Mesenteric fat pad (tissue), 1 donor: ENCODE measurements at regions not wholly inside any gene's neighbourhood (a gene's known extent, or its start where the extent isn't known, plus 50 kb on each side); places are given as distances from the start of the nearest gene placed in this dataset.
"Not testable (repeated sequence)": the region's sequence is repeated elsewhere in the genome, so short reads cannot be mapped to it uniquely, and the experiment has no call there.

Experiments used
- DNase-seq: peaks from one replicate; pipeline ENCODE4 v3.0.0-alpha.2; 2020; ENCODE audit warnings: low spot score
- donor health status: DM: yes; HTN: yes; CAD: no.

DNA sequence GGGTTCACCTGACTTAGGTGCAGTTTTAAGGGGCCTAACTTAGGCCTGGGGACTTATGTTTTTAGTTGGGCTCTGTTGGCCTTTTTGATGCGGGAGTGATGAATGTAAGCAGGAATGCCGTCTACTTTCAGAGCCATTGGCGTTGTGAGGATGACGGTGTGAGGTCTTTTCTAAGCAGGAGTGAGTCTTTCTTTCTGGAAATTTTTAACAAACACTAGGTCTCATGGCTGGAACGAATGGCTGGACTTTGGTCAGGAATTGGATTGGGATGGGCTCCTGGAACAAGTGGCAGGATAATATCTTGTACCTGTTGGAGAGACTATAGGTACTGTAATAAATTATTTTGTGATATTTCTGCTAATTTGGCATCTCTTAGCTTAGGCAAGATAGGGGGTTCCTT is 163.9 kb upstream of the CCZ1B start:
- DNase-seq: not testable (repeated sequence)

DNA sequence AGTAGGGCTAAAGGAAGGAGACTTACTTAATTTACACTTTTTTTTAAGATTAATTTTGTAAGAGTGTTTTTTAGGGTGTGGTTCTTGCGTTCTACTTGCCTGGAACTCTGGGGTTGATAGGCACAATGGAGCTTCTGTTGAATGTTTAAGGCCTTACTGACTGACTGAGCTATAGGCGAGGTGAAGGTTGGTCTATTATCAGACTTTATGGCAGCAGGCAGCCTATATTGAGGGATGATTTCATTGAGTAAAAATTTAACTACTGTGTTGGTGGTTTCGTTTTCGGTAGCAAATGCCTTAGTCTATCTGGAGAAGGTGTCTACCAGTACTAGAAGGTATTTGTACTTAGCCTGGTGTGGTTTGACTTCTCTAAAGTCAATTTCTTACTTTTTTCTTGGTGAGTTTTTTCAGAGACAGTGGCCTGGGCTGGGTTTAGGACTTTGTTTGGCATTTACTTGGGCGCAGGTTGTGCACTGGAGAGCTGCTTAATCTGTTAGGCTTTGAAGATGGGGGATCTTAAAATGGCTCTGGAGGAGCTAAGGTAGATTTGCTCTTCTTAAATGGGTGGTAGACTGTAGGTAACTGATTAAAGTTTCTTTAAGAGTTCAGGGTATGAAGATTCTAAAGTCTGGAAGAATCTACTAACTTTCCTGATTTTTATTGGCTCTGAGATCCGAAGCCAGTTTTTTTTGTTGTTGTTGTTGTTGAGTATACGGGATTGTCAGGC is 164.5 kb upstream of the CCZ1B start:
- DNase-seq: not testable (repeated sequence)

DNA sequence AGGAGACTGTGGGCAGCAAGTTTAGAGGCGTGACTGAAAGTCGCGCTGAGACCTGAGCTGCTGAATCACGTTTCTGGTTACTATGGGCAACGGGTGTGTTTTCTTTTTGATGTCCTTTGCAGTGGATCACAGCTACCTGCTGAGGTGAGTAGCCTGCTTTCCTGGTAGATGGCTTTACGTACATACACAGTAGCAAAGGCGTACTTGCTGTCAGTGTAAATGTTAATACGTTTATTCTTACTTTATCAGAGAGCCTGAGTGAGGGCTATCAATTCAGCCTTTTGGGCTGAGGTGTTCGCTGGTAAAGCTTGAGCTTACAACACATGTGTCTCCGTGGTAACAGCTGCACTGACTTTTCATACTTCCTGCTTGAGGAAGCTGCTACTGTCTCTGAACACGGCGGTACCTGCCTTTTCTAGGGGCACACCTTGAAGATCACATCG is 165.1 kb upstream of the CCZ1B start:
- DNase-seq: not testable (repeated sequence)

DNA sequence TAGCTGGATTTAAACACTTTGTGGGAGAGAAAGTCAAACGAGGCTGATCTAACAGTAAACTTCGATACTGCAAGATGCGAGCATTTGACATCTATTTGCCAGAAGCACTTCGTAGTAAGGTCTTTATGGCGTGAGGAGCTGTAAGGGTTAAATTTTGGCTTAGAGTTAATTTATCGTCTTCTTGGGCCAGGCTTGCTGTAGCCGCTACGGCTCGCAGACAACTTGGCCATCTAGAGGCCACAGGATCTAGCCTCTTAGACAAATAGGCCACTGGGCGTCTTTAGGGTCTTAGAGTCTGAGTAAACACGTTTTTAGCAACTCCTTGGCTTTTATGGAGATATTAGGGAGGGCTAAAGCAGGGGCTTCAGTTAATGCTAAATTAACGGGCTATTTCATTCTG is 165.6 kb upstream of the CCZ1B start:
- DNase-seq: not testable (repeated sequence)

DNA sequence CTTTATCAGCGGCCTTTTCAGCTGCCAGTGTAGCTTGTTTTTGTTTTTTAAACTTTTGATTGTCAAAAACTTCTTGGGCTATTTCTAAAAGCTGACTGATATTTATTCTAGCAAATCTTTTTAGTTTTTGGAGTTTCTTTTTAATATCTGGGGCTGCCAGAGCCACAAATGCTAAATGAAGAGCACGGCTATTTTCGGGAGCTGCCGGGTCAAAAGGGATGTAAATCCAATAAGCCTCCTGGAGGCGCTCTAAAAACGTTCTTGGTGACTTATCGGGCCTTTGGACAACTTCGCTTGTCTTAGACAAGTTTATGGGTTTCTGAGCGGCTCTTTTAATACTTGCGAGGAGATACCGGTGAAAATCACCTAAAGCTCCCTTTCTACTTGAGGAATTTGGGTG is 166.1 kb upstream of the CCZ1B start:
- not testable (repeated sequence) for DNase-seq

DNA sequence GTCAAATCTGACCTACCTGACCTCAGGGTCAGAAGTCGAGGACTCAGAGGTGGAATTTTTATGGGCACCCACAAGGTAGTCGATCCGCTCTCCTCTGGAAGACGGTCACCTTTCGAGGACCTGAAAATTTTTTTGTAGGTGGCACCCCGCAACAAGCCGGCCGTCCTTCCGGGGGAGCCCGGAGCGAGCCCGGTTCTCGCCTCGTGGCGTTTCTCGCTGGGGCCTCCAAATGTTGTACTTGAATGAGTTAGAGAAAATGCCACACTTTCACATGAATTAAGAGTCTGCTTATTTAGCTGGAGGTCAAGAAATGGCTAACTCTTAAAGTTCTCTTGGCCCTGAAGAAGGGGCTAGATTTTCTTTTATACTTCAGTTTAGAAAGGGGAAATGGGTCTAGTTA is 169.0 kb upstream of the CCZ1B start:
- DNase-seq: not testable (repeated sequence)

DNA sequence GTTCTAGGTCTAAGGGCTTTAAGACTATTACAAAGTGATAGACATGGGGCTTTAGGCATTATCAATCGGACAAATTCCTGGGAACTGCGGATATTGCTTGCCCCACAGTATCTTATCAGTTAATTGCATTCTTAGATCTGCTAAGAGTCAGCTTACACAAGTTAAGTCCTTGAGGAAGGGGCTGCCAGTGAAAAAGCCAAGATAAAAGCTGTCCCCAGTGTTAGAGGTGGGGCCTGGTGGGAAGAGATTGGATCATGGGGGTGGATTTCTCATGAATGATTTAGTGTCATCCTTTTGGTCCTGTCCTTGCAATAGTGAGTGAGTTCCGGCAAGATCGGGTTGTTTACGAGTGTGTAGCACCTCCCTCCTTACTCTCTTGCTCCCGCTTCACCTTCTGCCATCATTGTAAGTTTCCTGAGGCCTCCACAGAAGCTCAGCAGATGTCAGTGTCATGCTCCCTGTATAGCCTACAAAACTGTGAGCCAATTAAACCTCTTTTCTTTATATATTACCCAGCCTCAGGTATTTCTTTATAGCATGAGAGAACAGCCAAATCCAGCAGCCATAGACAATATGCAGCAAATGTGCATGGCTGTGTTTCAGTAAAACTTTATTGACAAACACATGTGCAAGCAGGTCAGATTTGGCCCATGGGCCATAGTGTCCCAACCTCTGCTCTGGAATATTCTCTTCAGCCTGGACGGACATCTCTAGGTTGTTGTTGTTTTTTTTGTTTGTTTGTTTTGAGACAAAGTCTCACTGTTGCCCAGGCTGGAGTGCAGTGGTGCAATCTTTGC is 169.6 kb upstream of the CCZ1B start:
- DNase-seq: not testable (repeated sequence)

DNA sequence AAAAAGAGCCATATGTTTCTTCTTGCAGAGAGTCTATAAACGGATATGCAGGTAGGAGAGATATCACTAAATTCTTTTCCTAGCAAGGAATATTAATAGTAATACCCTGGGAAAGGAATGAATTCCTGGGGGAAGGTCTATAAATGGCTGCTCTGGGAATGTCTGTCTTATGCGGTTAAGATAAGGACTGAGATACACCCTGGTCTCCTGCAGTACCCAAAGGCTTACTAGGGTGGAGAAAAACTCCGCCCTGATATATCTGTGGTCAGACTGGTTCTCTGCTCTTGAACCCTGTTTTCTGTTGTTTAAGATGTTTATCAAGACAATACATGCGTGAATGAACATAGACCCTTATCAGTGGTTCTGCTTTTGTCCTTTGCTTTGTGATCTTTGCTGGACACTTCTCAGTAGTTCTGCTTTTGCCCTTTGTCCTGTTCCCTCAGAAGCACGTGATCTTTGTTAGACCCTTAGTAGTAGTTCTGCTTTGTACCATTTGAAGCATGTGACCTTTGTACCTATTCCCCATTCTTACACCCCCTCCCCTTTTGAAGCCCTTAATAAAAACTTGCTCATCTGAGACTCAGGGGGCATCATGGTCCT is 173.1 kb upstream of the CCZ1B start:
- not testable (repeated sequence) for DNase-seq

DNA sequence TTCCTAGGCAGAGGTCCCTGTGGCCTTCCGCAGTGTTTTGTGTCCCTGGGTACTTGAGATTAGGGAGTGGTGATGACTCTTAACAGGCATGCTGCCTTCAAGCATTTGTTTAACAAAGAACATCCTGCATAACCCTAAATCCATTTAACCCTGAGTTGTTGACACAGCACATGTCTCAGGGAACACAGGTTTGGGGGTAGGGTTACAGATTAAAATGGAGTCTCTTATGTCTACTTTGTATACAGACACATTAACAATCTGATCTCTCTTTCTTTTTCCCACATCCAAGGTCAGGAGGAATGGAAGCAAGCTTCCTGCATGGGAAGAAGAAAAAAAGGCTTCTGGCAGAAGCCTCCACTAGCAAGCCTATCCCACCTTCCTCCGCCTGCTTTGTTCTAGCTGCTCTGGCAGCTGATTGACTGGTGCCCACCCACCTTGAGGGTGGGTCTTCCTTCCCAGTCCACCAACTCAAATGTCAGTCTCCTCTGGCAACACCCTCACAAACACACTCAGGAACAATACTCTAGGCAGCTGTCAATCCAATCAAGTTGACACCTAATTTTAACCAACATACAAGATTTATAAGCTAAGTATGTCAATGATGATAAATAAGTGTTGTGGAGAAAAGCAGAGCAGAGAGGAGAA is 176.5 kb upstream of the CCZ1B start:
- no peak for DNase-seq

DNA sequence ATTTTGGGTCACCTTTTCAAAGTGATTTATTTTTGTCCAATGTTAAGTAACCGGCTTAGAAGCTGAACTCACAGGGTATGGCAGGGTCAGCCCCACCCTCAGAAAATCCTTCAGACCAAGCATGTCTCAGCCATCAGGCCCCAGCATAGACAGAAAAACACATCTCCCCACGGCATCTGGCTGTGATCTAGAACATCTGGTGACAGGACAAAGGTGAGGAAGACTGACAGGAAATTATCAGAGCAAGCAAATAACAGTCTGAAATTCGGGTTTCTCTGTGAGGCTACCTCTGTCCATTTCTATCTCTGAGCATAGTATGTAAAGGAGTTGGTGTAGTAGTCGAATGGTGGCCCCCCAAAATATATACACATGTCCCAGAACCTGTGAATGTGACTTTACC is 177.0 kb upstream of the C1GALT1 start:
- no peak for DNase-seq

DNA sequence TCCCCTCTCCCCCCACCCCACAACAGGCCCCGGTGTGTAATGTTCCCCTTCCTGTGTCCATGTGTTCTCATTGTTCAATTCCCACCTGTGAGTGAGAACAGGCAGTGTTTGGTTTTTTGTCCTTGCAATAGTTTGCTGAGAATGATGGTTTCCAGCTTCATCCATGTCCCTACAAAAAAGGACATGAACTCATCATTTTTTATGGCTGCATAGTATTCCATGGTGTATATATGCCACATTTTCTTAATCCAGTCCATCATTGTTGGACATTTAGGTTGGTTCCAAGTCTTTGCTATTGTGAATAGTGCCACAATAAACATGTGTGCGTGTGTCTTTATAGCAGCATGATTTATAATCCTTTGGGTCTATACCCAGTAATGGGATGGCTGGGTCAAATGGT is 176.4 kb upstream of the C1GALT1 start:
- DNase-seq: not testable (repeated sequence)

DNA sequence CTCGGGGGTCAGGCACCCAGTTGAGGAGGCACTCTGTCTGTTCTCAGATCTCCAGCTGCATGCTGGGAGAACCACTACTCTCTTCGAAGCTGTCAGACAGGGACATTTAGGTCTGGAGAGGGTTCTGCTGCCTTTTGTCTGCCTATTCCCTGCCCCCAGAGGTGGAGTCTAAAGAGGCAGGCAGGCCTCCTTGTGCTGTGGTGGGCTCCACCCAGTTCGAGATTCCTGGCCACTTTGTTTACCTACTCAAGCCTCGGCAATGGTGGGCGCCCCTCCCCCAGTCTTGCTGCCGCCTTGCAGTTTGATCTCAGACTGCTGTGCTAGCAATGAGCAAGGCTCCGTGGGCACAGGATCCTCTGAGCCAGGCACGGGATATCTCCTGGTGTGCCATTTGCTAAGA is 171.1 kb upstream of the C1GALT1 start:
- DNase-seq: not testable (repeated sequence)

DNA sequence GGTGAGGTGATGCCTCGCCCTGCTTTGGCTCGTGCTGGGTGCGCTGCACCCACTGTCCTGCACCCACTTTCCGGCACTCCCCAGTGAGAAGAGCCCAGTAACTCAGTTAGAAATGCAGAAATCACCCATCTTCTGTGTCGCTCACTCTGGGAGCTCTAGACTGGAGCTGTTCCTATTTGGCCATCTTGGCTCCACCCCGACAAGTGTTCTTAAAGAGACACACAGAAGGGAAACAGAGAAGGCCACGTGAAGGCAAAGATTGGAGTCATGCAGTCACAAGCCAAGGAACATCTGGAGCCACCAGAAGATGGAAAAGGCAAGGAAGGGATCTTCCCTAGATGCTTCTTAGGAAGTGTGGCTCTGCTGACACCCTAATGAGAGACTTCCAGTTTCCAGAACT is 170.6 kb upstream of the C1GALT1 start:
- not testable (repeated sequence) for DNase-seq

DNA sequence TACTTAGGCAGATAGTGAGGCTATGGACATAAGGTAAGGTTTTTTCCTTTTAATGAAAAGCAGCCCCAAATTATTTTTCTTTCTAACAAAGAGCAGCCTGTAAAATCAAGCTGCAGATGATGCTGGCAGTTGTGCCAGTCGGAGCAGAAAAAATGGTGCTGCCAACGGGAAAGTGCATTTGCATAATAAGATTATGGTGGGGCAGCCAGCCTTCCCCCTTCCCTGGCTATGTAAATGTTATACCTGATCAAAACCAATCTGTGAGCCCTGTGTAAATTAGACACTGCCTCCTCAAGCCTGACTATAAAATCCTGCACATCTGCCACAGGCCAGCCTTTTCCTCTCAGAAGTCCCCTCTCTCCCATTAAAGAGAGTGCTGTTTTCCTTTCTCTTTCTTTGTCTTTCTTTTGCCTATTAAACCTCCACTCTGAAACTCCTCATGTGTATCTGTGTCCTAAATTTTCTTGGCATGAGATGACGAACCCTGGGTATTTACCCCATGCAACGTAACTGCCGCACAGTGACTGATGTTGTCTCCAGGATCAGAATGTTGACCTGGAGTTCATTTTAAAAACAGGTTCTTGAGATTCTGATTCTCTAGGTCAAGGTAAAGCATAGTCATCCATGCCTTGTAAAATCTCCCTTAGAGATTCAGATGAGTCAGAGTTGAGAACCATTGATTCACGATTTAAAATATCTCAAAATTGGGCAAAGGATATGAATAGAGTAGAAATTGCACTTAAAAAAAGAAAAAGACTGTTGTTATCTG is 167.3 kb upstream of the C1GALT1 start:
- no peak for DNase-seq

DNA sequence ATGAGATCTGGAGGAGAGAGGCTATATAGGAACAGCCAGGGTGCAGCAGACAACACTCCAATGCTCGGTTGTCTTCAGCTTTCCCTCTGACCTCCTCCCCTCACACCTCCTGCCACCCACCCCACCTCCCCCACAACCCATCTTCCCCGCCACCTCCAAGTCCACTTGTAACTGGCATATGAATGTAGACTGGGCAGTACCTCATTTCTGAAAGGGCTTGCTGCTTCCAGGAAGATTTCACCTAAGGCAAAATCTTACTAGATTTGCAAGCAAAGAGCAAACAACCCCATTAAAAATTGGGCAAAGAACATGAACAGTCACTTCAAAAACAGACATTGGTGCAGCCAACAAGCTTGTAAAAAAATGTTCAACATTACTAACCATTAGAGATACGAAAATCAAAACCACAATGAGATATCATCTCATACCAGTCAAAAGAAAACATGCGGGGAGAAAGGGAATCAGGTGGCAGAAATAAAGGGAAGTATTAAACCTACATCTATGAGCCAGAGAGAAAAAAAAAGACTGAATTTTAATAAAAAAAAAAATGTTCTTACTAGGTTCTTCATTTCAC is 164.6 kb upstream of the C1GALT1 start:
- DNase-seq: no peak

DNA sequence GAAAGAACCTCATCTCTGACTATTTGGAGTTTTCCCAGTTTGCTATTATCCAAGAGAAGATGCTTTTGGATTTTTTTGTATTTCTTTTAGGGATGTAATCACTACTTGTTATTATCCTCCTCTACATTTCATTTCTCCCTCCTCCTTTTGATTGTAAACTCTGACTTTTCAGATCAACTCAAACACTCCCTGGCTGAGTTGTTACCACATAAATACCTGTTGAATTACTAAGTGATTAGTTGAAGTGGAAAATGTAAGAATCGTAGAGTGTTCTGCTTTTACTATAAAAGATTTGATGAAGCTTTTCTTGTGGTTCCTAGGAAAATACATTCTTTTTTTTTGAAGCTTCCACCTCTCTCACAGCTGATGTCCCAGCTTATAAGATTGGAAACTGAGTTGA is 164.1 kb upstream of the C1GALT1 start:
- DNase-seq: no peak

DNA sequence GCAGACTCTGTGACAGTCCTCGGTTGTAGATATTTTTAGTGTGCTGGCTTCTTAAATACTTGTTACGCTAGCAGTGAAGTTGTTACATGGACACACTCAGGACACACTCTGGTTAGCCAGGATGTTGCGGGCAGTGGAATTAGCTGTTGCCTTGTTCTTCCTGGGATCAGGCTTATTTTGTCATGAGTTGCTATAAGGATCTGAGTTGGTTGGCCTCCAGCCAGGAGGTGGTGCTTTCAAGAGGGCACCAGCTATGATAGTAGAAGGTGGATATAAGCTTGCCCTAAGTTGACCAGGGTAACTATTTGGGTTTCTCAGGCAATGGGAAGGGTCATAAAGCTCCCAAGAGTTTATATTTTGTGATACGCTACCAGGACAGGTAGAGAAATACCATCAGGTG is 150.1 kb upstream of the C1GALT1 start:
- DNase-seq: no peak

DNA sequence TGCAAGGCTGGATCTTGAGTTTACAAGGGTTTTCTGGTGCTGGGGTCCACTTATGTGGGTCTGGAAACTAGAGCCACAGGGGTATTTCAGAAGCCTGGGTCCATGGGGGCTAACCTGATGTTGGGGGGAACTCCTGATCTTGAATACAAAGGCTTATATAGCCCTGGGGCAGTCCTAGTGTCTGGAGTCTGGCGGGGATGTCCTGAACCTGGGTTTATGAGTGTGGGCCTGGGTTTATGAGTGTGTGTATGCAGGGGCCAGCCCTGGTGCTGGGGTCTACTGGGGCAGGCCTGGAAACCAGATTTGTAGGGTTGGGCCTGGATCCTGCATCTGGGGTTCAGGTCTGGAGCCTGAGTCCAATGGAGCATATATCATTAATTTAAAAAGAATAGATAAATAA is 146.5 kb upstream of the C1GALT1 start:
- DNase-seq: no peak

DNA sequence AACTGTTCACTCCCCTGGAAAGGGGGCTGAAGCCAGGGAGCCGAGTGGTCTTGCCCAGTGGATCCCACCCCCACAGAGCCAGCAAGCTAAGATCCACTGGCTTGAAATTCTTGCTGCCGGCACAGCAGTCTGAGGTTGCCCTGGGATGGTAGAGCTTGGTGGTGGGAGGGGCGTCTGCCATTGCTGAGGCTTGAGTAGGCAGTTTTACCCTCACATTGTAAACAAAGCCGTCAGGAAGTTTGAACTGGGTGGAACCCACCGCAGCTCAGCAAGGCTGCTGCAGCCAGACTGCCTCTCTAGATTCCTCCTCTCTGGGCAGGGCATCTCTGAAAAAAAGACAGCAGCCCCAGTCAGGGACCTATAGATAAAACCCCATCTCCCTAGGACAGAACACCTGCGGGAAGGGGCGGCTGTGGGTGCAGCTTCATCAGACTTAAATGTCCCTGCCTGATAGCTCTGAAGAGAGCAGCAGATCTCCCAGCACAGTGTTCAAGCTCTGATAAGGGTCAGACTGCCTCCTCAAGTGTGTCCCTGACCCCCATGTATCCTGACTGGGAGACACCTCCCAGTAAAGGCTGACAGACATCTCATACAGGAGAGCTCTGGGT is 140.0 kb upstream of the C1GALT1 start:
- not testable (repeated sequence) for DNase-seq

DNA sequence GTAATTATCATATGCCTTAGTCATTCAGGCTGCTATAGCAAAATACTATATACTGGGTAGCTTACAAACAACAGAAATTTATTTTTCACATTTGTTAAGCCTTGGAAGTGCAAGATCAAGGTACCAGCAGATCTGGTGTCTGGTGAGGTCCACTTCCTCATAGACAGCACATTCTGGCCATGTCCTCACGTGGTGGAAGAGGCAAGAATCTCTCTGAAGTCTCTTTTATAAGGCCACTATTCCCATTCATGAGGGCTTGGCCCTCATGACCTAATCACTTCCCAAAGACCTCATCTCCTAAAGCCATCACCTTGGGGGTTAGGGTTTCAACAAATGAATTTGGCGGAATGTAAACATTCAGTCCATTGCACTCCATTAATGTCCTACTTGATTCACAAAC is 137.5 kb upstream of the C1GALT1 start:
- no peak for DNase-seq
